IMR-90 (cell line): ENCODE measurements at regions not wholly inside any gene's neighbourhood (a gene's known extent, or its start where the extent isn't known, plus 50 kb on each side); places are given as distances from the start of the nearest gene placed in this dataset.

Experiments
- ATAC-seq: fragments of 200-7000 bp; cut with Tn5 transposase; 2 replicates; pipeline ENCODE4 v1.9.1; 2020; ENCODE audit warnings: low read depth, mild to moderate bottlenecking, moderate library complexity
- BruUV-seq: library from RNA; stranded (reverse); fragments of 400-500 nt; replicated peaks from 2 replicates; lab custom pipeline; 2021; lab: Mats Ljungman, UMichigan
- CTCF ChIA-PET: fragments of 300-600 bp; formaldehyde crosslinking; extraction: SDS; loops from one replicate; lab custom pipeline; 2021; ENCODE audit warnings: antibody characterized with exemption; lab: Yijun Ruan, JAX
- POLR2A ChIA-PET: fragments of 300-600 bp; sonication (Branson Sonifier 250); formaldehyde crosslinking; loops from one replicate; lab custom pipeline; 2022; ENCODE audit warnings: antibody characterized with exemption; ENCODE audit not compliant: unreplicated experiment; lab: Charles Lee
- DNase-seq: peaks from one replicate; pipeline ENCODE4 v3.0.0; 2013
- H2AFZ ChIP-seq: replicated peaks from 2 replicates; pipeline ENCODE3; 2013; ENCODE audit warnings: low read length, mild to moderate bottlenecking; ENCODE audit not compliant: poor library complexity
- H2AK5ac ChIP-seq: 2 replicates; pipeline ENCODE4 v1.6.1; 2013; ENCODE audit warnings: low read depth, low read length, inconsistent platforms
- H2AK9ac ChIP-seq: replicated peaks from 2 replicates; pipeline ENCODE3; 2013; ENCODE audit warnings: mild to moderate bottlenecking, low read depth, low read length, moderate library complexity; ENCODE audit not compliant: poor library complexity
- H2BK120ac ChIP-seq: 2 replicates; pipeline ENCODE4 v1.6.1; 2013; ENCODE audit warnings: low read depth, low read length, inconsistent platforms
- H2BK15ac ChIP-seq: 3 replicates; pipeline ENCODE4 v1.6.1; 2013; ENCODE audit warnings: low read depth, low read length, inconsistent platforms
- H2BK20ac ChIP-seq: 2 replicates; pipeline ENCODE4 v1.6.1; 2013; ENCODE audit warnings: low read depth, mild to moderate bottlenecking, inconsistent platforms, low read length, moderate library complexity
- H2BK5ac ChIP-seq: 2 replicates; pipeline ENCODE4 v1.6.1; 2013; ENCODE audit warnings: mild to moderate bottlenecking, low read depth, low read length, inconsistent platforms; ENCODE audit not compliant: poor library complexity, severe bottlenecking
- H3K14ac ChIP-seq: replicated peaks from 2 replicates; pipeline ENCODE4 v1.6.1; 2013; ENCODE audit warnings: low read depth, low read length, inconsistent platforms
- H3K18ac ChIP-seq: 2 replicates; pipeline ENCODE4 v1.6.1; 2013; ENCODE audit warnings: low read depth, low read length, control low read depth
- H3K23ac ChIP-seq: 2 replicates; pipeline ENCODE4 v1.6.1; 2013; ENCODE audit warnings: low read depth, low read length, inconsistent platforms
- H3K27ac ChIP-seq: 2 replicates; pipeline ENCODE4 v1.5.1; 2013; ENCODE audit warnings: mild to moderate bottlenecking, control low read depth, low read length; ENCODE audit not compliant: insufficient read depth
- H3K27me3 ChIP-seq: 2 replicates; pipeline ENCODE4 v1.6.1; 2013; ENCODE audit warnings: low read length; ENCODE audit not compliant: control insufficient read depth, insufficient read depth
- H3K36me3 ChIP-seq: 2 replicates; pipeline ENCODE4 v1.6.1; 2013; ENCODE audit warnings: low read length, mixed read lengths; ENCODE audit not compliant: control insufficient read depth, insufficient read depth
- H3K4ac ChIP-seq: 2 replicates; pipeline ENCODE4 v1.6.1; 2013; ENCODE audit warnings: low read depth, low read length, inconsistent platforms
- H3K4me1 ChIP-seq: 2 replicates; pipeline ENCODE4 v1.6.1; 2013; ENCODE audit warnings: low read length, mixed read lengths; ENCODE audit not compliant: control insufficient read depth, insufficient read depth
- H3K4me2 ChIP-seq: 2 replicates; pipeline ENCODE4 v1.6.1; 2013; ENCODE audit warnings: low read depth, mild to moderate bottlenecking, control low read depth, low read length, moderate library complexity
- H3K4me3 ChIP-seq: 2 replicates; pipeline ENCODE4 v1.5.1; 2013; ENCODE audit warnings: low read depth, mild to moderate bottlenecking, control low read depth, low read length, moderate library complexity; ENCODE audit not compliant: insufficient read depth
- H3K56ac ChIP-seq: 2 replicates; pipeline ENCODE4 v1.6.1; 2013; ENCODE audit warnings: low read length, inconsistent platforms; ENCODE audit not compliant: insufficient read depth; ENCODE audit errors: extremely low read depth
- H3K79me1 ChIP-seq, 2 experiments: 2 replicates each; pipeline ENCODE4 v1.6.1; 2013; ENCODE audit warnings: low read length in 2 of 2, inconsistent platforms in 1 of 2, low read depth in 1 of 2
- H3K9ac ChIP-seq: 2 replicates; pipeline ENCODE4 v1.6.1; 2013; ENCODE audit warnings: low read depth, low read length, control low read depth
- H3K9me1 ChIP-seq: 2 replicates; pipeline ENCODE4 v1.6.1; 2013; ENCODE audit warnings: low read length, inconsistent platforms; ENCODE audit not compliant: insufficient read depth
- H3K9me3 ChIP-seq: 2 replicates; pipeline ENCODE4 v1.6.1; 2013; ENCODE audit warnings: low read length; ENCODE audit not compliant: control insufficient read depth, insufficient read depth
- H4K20me1 ChIP-seq: 2 replicates; pipeline ENCODE4 v1.6.1; 2013; ENCODE audit warnings: low read length, inconsistent platforms; ENCODE audit not compliant: insufficient read depth
- H4K5ac ChIP-seq: 2 replicates; pipeline ENCODE4 v1.6.1; 2013; ENCODE audit warnings: mild to moderate bottlenecking, low read depth, low read length, control low read depth
- H4K8ac ChIP-seq, 2 experiments: 2 replicates each; pipeline ENCODE4 v1.6.1; 2013; ENCODE audit warnings: low read depth in 2 of 2, low read length in 2 of 2, control low read depth in 1 of 2, inconsistent platforms in 1 of 2
- H4K91ac ChIP-seq: 2 replicates; pipeline ENCODE4 v1.6.1; 2013; ENCODE audit warnings: low read depth, low read length, inconsistent platforms; ENCODE audit not compliant: insufficient read depth
- CEBPB ChIP-seq: IDR thresholded peaks from 2 replicates; pipeline ENCODE4 v1.6.1; 2012; ENCODE audit warnings: low read depth, low read length, improper control_type of control experiment
- CHD1 ChIP-seq: IDR thresholded peaks from 2 replicates; pipeline ENCODE4 v1.6.1; 2012; ENCODE audit warnings: low read depth, low read length, improper control_type of control experiment
- FOS ChIP-seq: fragments of 150-350 bp; IDR thresholded peaks from 2 replicates; pipeline ENCODE4 v1.6.1; 2016; ENCODE audit warnings: low read depth, low read length
- MAFK ChIP-seq: IDR thresholded peaks from 2 replicates; pipeline ENCODE4 v1.6.1; 2012; ENCODE audit warnings: low read depth, low read length, improper control_type of control experiment
- MAZ ChIP-seq: IDR thresholded peaks from 2 replicates; pipeline ENCODE4 v1.6.1; 2012; ENCODE audit warnings: low read depth, mild to moderate bottlenecking, low read length, improper control_type of control experiment, moderate library complexity, borderline replicate concordance
- NFE2L2 ChIP-seq: fragments of 150-350 bp; IDR thresholded peaks from 2 replicates; pipeline ENCODE4 v1.6.1; 2016; ENCODE audit warnings: low read depth, mild to moderate bottlenecking, low read length
- POLR2A ChIP-seq: IDR thresholded peaks from 2 replicates; pipeline ENCODE4 v1.6.1; 2012; ENCODE audit warnings: mild to moderate bottlenecking, low read depth, low read length
- RFX5 ChIP-seq: IDR thresholded peaks from 2 replicates; pipeline ENCODE4 v1.8.0; 2012; ENCODE audit warnings: low read depth, mild to moderate bottlenecking, low read length, moderate library complexity
- SMC3 ChIP-seq: fragments of 150-350 bp; IDR thresholded peaks from 2 replicates; pipeline ENCODE4 v1.6.1; 2016; ENCODE audit warnings: low read depth, mild to moderate bottlenecking, antibody characterized with exemption, low read length, moderate library complexity
- WGBS, 2 experiments: methylation state at CpG; one replicate each; pipeline versions ENCODE4 v1.1.5 to v1.1.7; 2013; ENCODE audit warnings: missing lambda C conversion rate in 2 of 2; ENCODE audit not compliant: insufficient read length in 1 of 2; ENCODE audit errors: extremely low coverage in 2 of 2; 5-methylcytosine and 5-hydroxymethylcytosine counted together
- dilution Hi-C: fragments of 300-500 bp; cut with HindIII; formaldehyde crosslinking; loops from one replicate; pipeline ENCODE4 v1.14.3; 2018; ENCODE audit warnings: low sequenced_read_pairs; ENCODE audit not compliant: unreplicated experiment
- in situ Hi-C: fragments of 300-500 bp; cut with MboI; formaldehyde crosslinking; loops from 3 replicates; pipeline ENCODE4 v1.14.3; 2019; ENCODE audit warnings: low sequenced_read_pairs, inconsistent platforms, mixed read lengths
- intact Hi-C: fragments of 100-400 bp; cut with micrococcal nuclease; formaldehyde crosslinking; loops from 2 replicates; pipeline ENCODE4 v1.10.0; 2022
- TF ChIP-seq, protein P1 (sequence below): conservative IDR thresholded peaks from 2 replicates; pipeline ENCODE4 v1.5.1; 2012; ENCODE audit warnings: mild to moderate bottlenecking, low read depth, low read length, improper control_type of control experiment

DNA sequence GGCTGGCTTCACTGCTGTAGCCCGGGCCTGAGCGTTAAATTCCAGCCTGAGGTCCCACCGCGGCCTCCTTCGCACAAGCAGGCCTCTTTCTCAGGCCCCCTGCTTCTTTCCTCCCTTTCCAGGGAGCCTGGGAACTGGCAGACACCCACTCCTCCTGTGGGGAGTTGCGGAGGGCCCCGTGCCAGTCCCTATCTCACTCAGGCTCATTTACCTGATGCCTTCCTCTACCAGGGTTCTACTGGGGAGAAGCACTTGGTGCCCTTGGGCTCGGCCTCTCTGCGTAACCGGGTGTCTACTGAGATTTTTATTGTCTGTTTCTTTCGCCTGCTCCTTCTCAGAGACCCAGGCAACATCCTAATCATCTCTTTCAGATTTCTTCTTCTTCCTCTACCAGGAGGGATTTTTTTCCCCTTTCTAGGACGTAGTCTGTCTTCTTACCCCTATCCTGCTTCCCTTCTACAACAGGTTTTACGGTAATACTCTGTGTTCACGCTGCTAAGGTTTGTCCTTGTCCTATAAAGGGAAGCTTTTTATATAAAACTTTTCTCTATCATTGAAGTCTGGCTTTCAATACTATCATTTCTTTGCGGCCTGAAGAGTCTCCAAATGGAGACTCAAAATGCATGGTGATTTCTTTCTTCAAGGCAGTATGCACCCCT, 135.4 kb upstream of the GPR12 start:
- Histone ChIP-seq H3K79me1 (no peaks in the 10 kb centered on the region), H3K27me3 (peaks cover 16% of the 10 kb centered on the region), H3K23ac (no peak overlapping the region), H3K9me3 (no peaks in the 10 kb centered on the region), H2AFZ (no peak overlapping the region), H4K5ac (no peak overlapping the region), H2AK5ac (no peak overlapping the region), H2BK20ac (no peak overlapping the region), H3K36me3 (no peaks in the 10 kb centered on the region), H3K4me3 (no peak overlapping the region), H2BK120ac (no peak overlapping the region), H4K20me1 (no peaks in the 10 kb centered on the region), H2AK9ac (no peak overlapping the region), H3K4me1 (no peaks in the 10 kb centered on the region), H4K91ac (no peak overlapping the region), H3K14ac (no peak overlapping the region), H3K4ac (no peak overlapping the region), H3K9me1 (no peaks in the 10 kb centered on the region), H3K27ac (no peak overlapping the region), H3K4me2 (no peak overlapping the region), H3K18ac (no peak overlapping the region), H4K8ac (no peak overlapping the region), H2BK15ac (no peak overlapping the region), H3K9ac (no peak overlapping the region), H2BK5ac (no peak overlapping the region), H3K56ac (no peak overlapping the region)
- CTCF ChIA-PET, result no interaction called here
- in situ Hi-C loops (loop anchor here (25.0 kb wide), 1 partner anchor 709 kb away; no protein-coding TSS in a partner anchor), dilution Hi-C loops (no loop called here), intact Hi-C loops (no loop called here)
- no CpG with 5 or more reads among the region's 15 CpGs for WGBS, 2 experiments
- TF ChIP-seq NFE2L2 (no peak), FOS (no peak), CEBPB (no peak), CHD1 (no peak), MAFK (no peak), POLR2A (no peak), MAZ (no peak), RFX5 (no peak), SMC3 (no peak)
- TF ChIP-seq, protein P1, sequence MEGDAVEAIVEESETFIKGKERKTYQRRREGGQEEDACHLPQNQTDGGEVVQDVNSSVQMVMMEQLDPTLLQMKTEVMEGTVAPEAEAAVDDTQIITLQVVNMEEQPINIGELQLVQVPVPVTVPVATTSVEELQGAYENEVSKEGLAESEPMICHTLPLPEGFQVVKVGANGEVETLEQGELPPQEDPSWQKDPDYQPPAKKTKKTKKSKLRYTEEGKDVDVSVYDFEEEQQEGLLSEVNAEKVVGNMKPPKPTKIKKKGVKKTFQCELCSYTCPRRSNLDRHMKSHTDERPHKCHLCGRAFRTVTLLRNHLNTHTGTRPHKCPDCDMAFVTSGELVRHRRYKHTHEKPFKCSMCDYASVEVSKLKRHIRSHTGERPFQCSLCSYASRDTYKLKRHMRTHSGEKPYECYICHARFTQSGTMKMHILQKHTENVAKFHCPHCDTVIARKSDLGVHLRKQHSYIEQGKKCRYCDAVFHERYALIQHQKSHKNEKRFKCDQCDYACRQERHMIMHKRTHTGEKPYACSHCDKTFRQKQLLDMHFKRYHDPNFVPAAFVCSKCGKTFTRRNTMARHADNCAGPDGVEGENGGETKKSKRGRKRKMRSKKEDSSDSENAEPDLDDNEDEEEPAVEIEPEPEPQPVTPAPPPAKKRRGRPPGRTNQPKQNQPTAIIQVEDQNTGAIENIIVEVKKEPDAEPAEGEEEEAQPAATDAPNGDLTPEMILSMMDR, result no peak
- BruUV-seq, result no TSS peak
- ATAC-seq (no peak), DNase-seq (no peak)
- POLR2A ChIA-PET, result no interaction called here
